Adrenal gland (tissue), 5 donors: ENCODE measurements at regions not wholly inside any gene's neighbourhood (a gene's known extent, or its start where the extent isn't known, plus 50 kb on each side); places are given as distances from the start of the nearest gene placed in this dataset.

Experiments
- POLR2A ChIP-seq, 2 donors: fragments of 450-650 bp; IDR thresholded peaks; one replicate each; pipeline ENCODE4 v1.6.1; 2017; ENCODE audit warnings: antibody characterized with exemption in 2 of 2, mild to moderate bottlenecking in 2 of 2, moderate library complexity in 1 of 2
- TF ChIP-seq, protein P1 (sequence below), 6 experiments: fragments of 450-650 bp in 4 of 6; fragments of 200-600 bp in 2 of 6; sonication (generic) in 1 of 6; IDR thresholded peaks; 1 replicate in 5 of 6; 2 replicates in 1 of 6; pipeline versions ENCODE4 v1.5.1 to v1.8.0; 2016 to 2021; ENCODE audit warnings: antibody characterized with exemption in 6 of 6, mild to moderate bottlenecking in 2 of 6, moderate library complexity in 1 of 6
- donor health status: DM: no; HTN: no; CAD: no.

DNA sequence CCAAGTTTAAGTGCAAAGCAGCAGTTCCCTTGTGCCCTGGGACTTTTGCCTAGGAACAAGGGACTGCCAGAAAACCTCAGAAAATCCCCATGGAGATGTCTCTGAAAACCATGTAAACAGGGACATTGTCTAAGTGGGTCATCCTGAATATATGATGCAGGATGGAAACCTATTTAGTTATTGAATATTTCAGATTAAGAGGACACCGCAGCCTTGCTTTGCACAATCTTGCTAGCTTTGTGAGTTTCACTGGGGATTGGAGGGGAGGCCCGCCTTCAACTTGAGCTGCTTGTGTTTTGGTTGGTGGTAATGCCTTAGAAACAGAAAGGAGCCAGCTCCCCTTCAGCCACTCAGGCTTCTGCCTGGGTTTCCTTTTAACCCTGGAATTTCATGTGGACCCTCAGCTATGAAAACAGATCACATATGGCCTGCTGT lies 112.8 kb downstream of the C9orf152 start:
- TF ChIP-seq, protein P1, sequence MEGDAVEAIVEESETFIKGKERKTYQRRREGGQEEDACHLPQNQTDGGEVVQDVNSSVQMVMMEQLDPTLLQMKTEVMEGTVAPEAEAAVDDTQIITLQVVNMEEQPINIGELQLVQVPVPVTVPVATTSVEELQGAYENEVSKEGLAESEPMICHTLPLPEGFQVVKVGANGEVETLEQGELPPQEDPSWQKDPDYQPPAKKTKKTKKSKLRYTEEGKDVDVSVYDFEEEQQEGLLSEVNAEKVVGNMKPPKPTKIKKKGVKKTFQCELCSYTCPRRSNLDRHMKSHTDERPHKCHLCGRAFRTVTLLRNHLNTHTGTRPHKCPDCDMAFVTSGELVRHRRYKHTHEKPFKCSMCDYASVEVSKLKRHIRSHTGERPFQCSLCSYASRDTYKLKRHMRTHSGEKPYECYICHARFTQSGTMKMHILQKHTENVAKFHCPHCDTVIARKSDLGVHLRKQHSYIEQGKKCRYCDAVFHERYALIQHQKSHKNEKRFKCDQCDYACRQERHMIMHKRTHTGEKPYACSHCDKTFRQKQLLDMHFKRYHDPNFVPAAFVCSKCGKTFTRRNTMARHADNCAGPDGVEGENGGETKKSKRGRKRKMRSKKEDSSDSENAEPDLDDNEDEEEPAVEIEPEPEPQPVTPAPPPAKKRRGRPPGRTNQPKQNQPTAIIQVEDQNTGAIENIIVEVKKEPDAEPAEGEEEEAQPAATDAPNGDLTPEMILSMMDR (IDR thresholded peaks at IDR 0.05), result no peak
- TF ChIP-seq POLR2A (IDR thresholded peaks at IDR 0.05), result no peak
